Activated T-helper 2 cell treated with anti-CD3 and anti-CD28 coated beads, Interferon-gamma antibody, Interleukin-2, Interleukin-4, amounts not matched to agents 10 μg/mL and 5 μg/mL and 100 μg/mL, durations not matched to agents 14 hours and 24 hours and 36 hours (primary cell): ENCODE measurements at regions not wholly inside any gene's neighbourhood (a gene's known extent, or its start where the extent isn't known, plus 50 kb on each side); places are given as distances from the start of the nearest gene placed in this dataset.
"Not testable (repeated sequence)": the region's sequence is repeated elsewhere in the genome, so short reads cannot be mapped to it uniquely, and the experiment has no call there.

Experiments used
- DNase-seq: peaks from one replicate; pipeline ENCODE4 v3.0.0; 2021; ENCODE audit warnings: low spot score
- H3K27ac Mint-ChIP-seq: one replicate; pipeline ENCODE4 v1.8.0; 2021; ENCODE audit warnings: mixed read lengths
- H3K27me3 Mint-ChIP-seq: one replicate; pipeline ENCODE4 v1.8.0; 2021; ENCODE audit warnings: low read depth, mixed read lengths
- H3K36me3 Mint-ChIP-seq: one replicate; pipeline ENCODE4 v1.8.0; 2021; ENCODE audit warnings: low read depth, mixed read lengths
- H3K4me1 Mint-ChIP-seq: one replicate; pipeline ENCODE4 v1.8.0; 2021; ENCODE audit warnings: low read depth, mixed read lengths
- H3K4me3 Mint-ChIP-seq: one replicate; pipeline ENCODE4 v1.8.0; 2021; ENCODE audit warnings: low read depth, mild to moderate bottlenecking, moderate library complexity, mixed read lengths
- H3K9me3 Mint-ChIP-seq: one replicate; pipeline ENCODE4 v1.8.0; 2021; ENCODE audit warnings: mixed read lengths
- intact Hi-C: fragments of 100-400 bp; cut with micrococcal nuclease; formaldehyde crosslinking; loops from one replicate; pipeline ENCODE4 v1.15.1; 2023

DNA sequence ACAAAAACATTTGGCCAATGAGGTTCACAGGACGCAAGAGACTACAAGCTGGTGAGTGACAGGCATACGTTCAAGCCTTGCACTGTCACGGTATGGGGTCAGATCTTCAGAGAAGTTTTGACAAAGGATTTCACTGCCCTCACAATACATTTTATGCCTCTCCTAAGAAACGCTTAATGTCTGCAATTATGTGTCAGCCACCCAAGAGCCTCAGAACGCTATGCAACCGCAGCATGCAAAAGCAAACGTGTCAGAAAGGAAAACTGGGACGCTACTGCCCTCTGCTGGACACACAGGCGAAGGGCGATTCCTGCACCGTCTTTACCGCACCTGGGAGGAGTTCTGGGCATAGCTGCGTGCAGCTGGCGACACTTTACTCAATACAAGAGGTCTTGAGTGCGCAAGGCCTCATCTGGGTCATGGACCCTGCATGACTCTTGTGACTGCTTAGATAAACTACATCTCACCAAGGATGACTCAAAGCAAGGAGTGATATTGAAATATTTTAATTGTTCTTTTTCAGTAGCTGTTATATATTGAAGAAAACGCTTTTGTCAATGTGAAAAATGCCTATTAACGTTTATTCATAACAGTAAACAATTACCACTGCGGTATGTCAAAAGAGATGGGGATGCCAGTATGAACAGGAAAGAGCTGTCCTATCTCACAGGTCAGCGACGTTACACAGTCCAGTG lies 147.6 kb upstream of the FRG1 start:
- Mint-ChIP-seq H3K36me3 (no peaks in the 10 kb centered on the region), H3K4me3 (no peak overlapping the region), H3K9me3 (no peaks in the 10 kb centered on the region), H3K4me1 (peaks cover 4% of the 10 kb centered on the region), H3K27ac (no peak overlapping the region), H3K27me3 (no peaks in the 10 kb centered on the region)
- intact Hi-C loops = no loop called here
- DNase-seq = peak; percentile 46

GRCh38 chr4:189800545-189801088 lies 140.1 kb upstream of the FRG1 start:
- no peaks in the 10 kb centered on the region for H3K36me3 Mint-ChIP-seq
- no peaks in the 10 kb centered on the region for H3K27me3 Mint-ChIP-seq
- no peak overlapping the region for H3K27ac Mint-ChIP-seq
- H3K9me3 Mint-ChIP-seq = peaks cover 3% of the 10 kb centered on the region
- no peak for DNase-seq
- intact Hi-C loops = no loop called here
- no peaks in the 10 kb centered on the region for H3K4me1 Mint-ChIP-seq
- H3K4me3 Mint-ChIP-seq = no peak overlapping the region

- Mint-ChIP-seq H3K27me3 (no peaks in the 10 kb centered on the region), H3K36me3 (no peaks in the 10 kb centered on the region), H3K4me3 (no peak overlapping the region), H3K9me3 (peaks cover 3% of the 10 kb centered on the region), H3K27ac (no peak overlapping the region), H3K4me1 (no peaks in the 10 kb centered on the region)
- intact Hi-C loops = no loop called here
- DNase-seq = no peak
Observed at GRCh38 chr4:189802884-189803283, 137.8 kb upstream of the FRG1 start.

- no peak for DNase-seq
- Mint-ChIP-seq H3K27me3 (peaks cover 4% of the 10 kb centered on the region), H3K27ac (no peak overlapping the region), H3K4me1 (no peaks in the 10 kb centered on the region), H3K36me3 (no peaks in the 10 kb centered on the region), H3K4me3 (no peak overlapping the region), H3K9me3 (peaks cover 3% of the 10 kb centered on the region)
- intact Hi-C loops = no loop called here
Observed at GRCh38 chr4:189804894-189805293, 135.8 kb upstream of the FRG1 start.

DNA sequence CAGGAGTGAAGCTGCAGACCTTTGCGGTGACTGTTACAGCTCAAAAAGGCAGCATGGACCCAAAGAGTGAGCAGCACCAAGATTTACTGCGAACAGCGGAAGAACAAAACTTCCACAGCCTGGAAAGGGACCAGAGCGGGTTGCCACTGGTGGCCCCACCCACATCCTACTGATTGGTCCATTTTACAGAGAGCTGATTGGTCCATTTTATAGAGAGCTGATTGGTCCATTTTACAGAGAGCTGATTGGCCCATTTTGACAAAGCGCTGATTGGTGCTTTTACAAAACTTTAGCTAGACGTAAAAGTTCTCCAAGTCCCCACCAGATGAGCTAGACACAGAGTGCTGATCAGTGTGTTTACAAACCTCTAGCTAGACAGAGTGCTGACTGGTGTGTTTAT lies 134.2 kb upstream of the FRG1 start:
- DNase-seq = no peak
- Mint-ChIP-seq H3K9me3 (peaks cover 8% of the 10 kb centered on the region), H3K4me1 (no peaks in the 10 kb centered on the region), H3K27ac (no peak overlapping the region), H3K4me3 (no peak overlapping the region), H3K27me3 (peaks cover 14% of the 10 kb centered on the region), H3K36me3 (peaks cover 3% of the 10 kb centered on the region)
- intact Hi-C loops = no loop called here

- H3K27ac Mint-ChIP-seq = no peak overlapping the region
- H3K4me1 Mint-ChIP-seq = no peaks in the 10 kb centered on the region
- no peak for DNase-seq
- peaks cover 15% of the 10 kb centered on the region for H3K27me3 Mint-ChIP-seq
- no peak overlapping the region for H3K4me3 Mint-ChIP-seq
- H3K36me3 Mint-ChIP-seq = peaks cover 3% of the 10 kb centered on the region
- intact Hi-C loops = no loop called here
- H3K9me3 Mint-ChIP-seq = peaks cover 8% of the 10 kb centered on the region
Observed at GRCh38 chr4:189807031-189807430, 133.6 kb upstream of the FRG1 start.

DNA sequence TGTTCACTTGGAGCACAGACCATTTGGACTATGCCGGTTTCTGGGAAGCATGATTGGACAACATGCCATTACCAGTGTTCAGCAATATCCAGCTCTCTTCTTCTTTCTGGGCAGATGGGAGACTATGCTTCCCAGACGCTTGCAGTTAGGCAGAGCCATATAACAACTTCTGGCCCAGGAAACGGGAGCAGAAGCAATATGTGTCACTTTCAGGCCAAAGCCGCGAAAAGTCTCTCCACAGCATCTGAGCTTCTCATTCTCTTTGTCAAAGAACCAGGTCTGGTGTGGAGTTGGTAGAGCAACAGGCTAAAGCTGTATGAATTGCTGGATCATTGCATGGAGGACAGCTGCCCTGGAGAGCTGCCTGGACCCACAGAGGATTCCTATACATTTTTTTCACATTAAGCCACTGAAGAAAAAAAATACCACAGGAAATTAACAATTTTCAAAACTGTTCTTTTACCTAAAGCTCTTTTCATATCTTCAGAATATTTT lies 131.4 kb upstream of the FRG1 start:
- Mint-ChIP-seq H3K36me3 (peaks cover 3% of the 10 kb centered on the region), H3K9me3 (peaks cover 8% of the 10 kb centered on the region), H3K4me3 (no peak overlapping the region), H3K27me3 (peaks cover 18% of the 10 kb centered on the region), H3K4me1 (no peaks in the 10 kb centered on the region), H3K27ac (no peak overlapping the region)
- DNase-seq = no peak
- intact Hi-C loops = no loop called here

GRCh38 chr4:189809839-189810238 lies 130.8 kb upstream of the FRG1 start:
- Mint-ChIP-seq H3K27ac (no peak overlapping the region), H3K9me3 (peaks cover 8% of the 10 kb centered on the region), H3K4me3 (no peak overlapping the region), H3K27me3 (peaks cover 18% of the 10 kb centered on the region), H3K36me3 (peaks cover 3% of the 10 kb centered on the region), H3K4me1 (no peaks in the 10 kb centered on the region)
- intact Hi-C loops = no loop called here
- no peak for DNase-seq

GRCh38 chr4:189810318-189811181 lies 130.1 kb upstream of the FRG1 start:
- not testable (repeated sequence) for H3K4me3 Mint-ChIP-seq

DNA sequence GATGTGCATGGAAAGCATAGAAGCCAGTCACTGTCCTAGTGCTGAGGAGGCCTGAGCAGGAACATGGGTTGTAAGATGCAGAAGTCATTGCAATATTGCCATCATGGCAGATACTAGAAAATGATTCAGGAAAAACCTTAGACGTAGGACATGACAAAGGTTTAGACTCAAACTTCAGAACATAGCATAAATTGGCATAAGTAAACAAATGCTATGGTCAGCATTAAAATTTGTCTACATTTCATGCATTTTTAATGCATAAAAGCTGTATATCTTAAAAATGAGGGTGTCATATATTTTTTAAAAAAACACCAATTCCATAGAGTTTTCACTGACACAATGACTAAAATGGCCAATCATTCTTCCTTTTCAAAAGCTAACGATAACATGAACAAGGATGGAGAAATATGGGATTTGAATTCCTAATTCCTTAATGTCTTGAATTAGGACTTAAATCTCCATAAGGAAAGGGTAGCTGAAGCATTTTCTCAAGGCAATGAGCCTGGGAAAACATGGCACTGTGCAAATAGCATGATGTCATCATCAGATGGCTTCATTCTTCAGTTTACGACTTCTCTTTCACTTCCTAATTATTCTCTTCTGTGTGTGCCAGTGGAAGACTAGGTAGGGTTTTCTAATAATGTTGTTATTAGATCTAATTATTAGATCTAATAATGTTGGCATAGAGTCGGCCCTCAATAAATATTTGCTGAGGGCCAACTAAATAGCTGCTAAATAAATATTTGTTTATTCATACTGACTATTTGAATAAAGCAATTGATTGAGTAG lies 125.1 kb upstream of the FRG1 start:
- H3K27me3 Mint-ChIP-seq = peaks cover 11% of the 10 kb centered on the region
- H3K4me1 Mint-ChIP-seq = no peaks in the 10 kb centered on the region
- no peak overlapping the region for H3K27ac Mint-ChIP-seq
- intact Hi-C loops = no loop called here
- no peak overlapping the region for H3K4me3 Mint-ChIP-seq
- no peak for DNase-seq
- peaks cover 5% of the 10 kb centered on the region for H3K9me3 Mint-ChIP-seq
- H3K36me3 Mint-ChIP-seq = peaks cover 3% of the 10 kb centered on the region

More at GRCh38 chr4:189810318-189811181, 130.1 kb upstream of the FRG1 start:
- H3K9me3 Mint-ChIP-seq, H3K27ac Mint-ChIP-seq, H3K36me3 Mint-ChIP-seq, H3K4me1 Mint-ChIP-seq, intact Hi-C loops, DNase-seq: not testable (repeated sequence)
- H3K27me3 Mint-ChIP-seq = peaks cover 18% of the 10 kb centered on the region

GRCh38 chr4:189822326-189822725 lies 118.3 kb upstream of the FRG1 start:
- intact Hi-C loops = no loop called here
- Mint-ChIP-seq H3K27me3 (no peaks in the 10 kb centered on the region), H3K4me3 (no peak overlapping the region), H3K27ac (no peak overlapping the region), H3K9me3 (no peaks in the 10 kb centered on the region), H3K36me3 (no peaks in the 10 kb centered on the region), H3K4me1 (no peaks in the 10 kb centered on the region)
- DNase-seq = no peak

- H3K9me3 Mint-ChIP-seq = no peaks in the 10 kb centered on the region
- H3K27me3 Mint-ChIP-seq = no peaks in the 10 kb centered on the region
Observed at GRCh38 chr4:189823591-189823990, 117.1 kb upstream of the FRG1 start.

More at GRCh38 chr4:189823591-189823990, 117.1 kb upstream of the FRG1 start:
- no peak for DNase-seq
- Mint-ChIP-seq H3K4me1 (no peaks in the 10 kb centered on the region), H3K4me3 (no peak overlapping the region), H3K36me3 (no peaks in the 10 kb centered on the region), H3K27ac (no peak overlapping the region)
- intact Hi-C loops = no loop called here
